NCI-H2227 (cell line): ENCODE measurements at regions not wholly inside any gene's neighbourhood (a gene's known extent, or its start where the extent isn't known, plus 50 kb on each side); places are given as distances from the start of the nearest gene placed in this dataset.
"Not testable (repeated sequence)": the region's sequence is repeated elsewhere in the genome, so short reads cannot be mapped to it uniquely, and the experiment has no call there.

Experiments
- DNase-seq: peaks from one replicate; lab custom pipeline; 2025; ENCODE audit not compliant: unreplicated experiment; lab: John Stamatoyannopoulos, UW

GRCh38 chr5:25570067-25570583 lies 925.3 kb upstream of the CDH10 start:
- DNase-seq: peak; percentile 65

- peak; percentile 75 for DNase-seq
Measured at GRCh38 chr5:25568989-25569625, 924.3 kb upstream of the CDH10 start.

- no peak for DNase-seq
Measured at GRCh38 chr5:25568294-25568693, 923.5 kb upstream of the CDH10 start.

- DNase-seq: no peak
Measured at GRCh38 chr5:25567881-25568280, 923.1 kb upstream of the CDH10 start.

- no peak for DNase-seq
Measured at GRCh38 chr5:25562656-25563055, 917.9 kb upstream of the CDH10 start.

DNA sequence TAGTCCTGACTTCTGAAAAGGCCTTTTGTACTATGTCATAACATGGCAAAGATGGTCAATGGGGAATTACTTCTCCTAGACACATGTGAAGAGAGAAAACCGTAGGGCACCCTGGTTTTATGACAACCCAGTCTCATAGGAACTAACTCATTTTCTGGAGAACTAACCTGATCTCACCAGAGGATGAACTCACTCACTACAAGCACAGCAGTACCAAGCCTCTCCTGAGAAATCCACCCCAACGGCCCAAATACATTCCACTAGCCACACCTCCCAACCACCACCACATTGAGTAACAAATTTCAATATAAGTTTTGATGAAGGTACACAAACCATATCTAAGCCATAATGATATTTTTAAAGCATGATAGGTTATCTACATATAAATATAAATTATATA lies 909.3 kb upstream of the CDH10 start:
- no peak for DNase-seq

GRCh38 chr5:25552871-25553481 lies 908.2 kb upstream of the CDH10 start:
- no peak for DNase-seq

DNA sequence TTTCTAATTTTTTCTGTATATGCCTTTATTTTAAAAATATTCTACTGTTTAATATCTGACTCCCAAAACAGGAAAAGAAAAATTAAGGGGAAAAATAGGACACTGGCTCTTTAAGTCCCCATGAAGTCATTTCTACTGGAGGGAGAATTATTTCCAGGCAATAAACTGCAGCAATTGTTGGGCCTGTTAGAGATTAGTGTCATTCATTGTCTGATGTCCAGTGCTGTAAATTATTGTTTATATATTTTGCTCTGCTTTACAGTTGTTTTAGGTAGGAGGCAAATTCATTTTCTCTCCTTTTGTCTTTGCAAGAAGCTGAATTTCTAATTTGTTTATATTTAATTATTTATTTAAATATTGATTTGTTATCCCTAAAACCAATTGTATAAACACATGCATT lies 906.0 kb upstream of the CDH10 start:
- DNase-seq: no peak

DNA sequence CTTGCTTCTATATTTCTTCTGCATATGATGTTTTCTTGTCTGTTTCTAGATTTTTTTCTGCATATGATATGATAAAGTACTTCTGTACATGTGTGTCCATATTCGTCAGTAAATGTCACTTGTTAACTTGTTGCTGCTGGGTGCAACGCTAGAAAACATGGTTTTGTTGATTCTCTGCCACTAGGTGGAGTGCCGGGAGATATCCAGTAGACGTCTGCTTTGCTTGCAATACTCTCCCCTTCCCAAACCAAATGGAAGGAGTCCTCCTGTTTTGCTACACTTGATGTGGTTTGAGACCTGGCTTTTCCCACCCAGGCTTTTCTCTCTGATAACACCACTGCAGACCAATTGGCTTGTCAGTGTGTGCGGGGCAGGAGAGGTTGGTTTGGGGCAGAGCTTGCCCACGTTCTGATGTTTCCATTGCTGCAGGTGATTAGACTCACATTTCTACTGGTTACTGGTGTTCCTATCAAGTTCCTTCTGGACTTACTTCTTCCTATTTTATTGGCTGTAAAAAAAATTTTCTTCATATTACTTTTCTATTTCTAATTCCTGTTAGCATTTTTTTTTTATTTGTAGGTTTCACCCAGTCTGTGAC lies 900.0 kb upstream of the CDH10 start:
- DNase-seq: peak; percentile 43

DNA sequence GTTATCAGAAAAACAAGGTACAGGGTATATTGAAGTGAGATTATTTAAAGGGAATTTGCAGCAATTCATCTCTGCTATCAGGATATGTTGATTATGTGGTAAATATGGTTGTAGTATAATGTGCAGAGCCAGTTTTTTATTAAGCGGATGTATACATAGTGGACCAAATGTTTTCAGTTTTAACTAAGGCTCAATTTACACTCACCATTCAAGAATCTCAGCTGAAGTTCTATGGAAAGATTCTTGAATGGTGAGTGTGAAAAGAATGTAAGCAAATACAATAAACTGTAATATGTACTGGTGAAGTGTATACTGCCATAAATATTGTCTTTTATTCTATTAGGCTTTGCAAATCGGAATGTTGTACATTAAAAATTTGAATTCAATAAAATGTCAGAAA lies 895.9 kb upstream of the CDH10 start:
- DNase-seq: no peak

- DNase-seq: no peak
Measured at GRCh38 chr5:25539536-25539935, 894.8 kb upstream of the CDH10 start.

- not testable (repeated sequence) for DNase-seq
Measured at GRCh38 chr5:25536461-25536860, 891.7 kb upstream of the CDH10 start.

- DNase-seq: no peak
Measured at GRCh38 chr5:25516141-25516540, 871.4 kb upstream of the CDH10 start.

GRCh38 chr5:25515525-25515924 lies 870.7 kb upstream of the CDH10 start:
- DNase-seq: no peak

GRCh38 chr5:25510692-25511091 lies 865.9 kb upstream of the CDH10 start:
- not testable (repeated sequence) for DNase-seq

GRCh38 chr5:25508011-25508410 lies 863.2 kb upstream of the CDH10 start:
- DNase-seq: not testable (repeated sequence)

GRCh38 chr5:25500635-25501034 lies 855.9 kb upstream of the CDH10 start:
- DNase-seq: no peak

DNA sequence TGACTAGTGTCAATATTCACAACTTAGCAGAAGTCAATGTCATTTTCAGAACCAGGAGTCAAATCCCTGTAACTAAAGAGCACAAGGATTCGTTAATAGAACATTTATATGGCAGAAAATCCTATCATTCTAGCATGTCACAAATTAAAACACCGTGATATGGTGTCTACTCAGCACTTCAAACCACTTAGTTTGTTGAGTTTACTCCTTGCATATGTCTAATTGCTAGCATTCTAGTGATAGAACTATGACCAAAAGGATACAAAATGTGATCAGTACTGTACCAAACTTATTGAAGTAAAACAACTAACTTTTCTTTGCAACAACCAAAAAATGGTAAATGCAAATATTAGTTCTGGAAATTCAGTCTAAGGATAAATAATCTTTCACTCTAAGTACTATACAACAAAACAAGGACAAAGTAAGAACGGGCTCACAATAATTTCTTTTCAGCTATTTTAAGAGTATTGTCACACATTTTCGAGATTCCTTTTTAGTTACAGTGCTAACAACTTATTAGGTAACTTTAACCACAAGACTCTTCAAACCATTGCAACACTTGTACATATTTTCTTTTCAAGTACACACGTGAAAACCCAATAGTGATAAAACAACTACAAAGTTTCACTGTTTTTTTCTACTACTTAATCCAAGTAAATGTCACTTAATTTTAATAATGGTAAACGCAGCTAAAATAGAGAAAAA lies 845.2 kb upstream of the CDH10 start:
- no peak for DNase-seq

DNA sequence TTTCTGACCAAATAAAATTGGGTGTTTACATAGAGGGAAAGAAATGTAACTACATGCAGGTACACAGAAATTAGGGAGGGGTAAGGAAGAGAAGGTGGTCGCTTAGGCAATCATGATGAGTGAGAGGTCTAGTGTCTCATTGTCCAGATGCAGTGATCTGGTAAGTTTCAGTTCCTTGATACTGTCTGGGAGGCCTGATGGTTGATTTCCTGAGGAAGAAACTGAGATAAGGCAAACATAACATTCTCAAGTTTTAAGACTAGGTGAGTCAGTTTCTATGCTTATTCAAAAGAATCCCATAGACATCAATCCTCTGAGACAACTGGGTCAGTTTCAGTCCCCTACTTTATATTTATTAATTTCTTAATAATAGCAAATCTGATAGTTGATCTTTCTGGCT lies 843.3 kb upstream of the CDH10 start:
- no peak for DNase-seq

DNA sequence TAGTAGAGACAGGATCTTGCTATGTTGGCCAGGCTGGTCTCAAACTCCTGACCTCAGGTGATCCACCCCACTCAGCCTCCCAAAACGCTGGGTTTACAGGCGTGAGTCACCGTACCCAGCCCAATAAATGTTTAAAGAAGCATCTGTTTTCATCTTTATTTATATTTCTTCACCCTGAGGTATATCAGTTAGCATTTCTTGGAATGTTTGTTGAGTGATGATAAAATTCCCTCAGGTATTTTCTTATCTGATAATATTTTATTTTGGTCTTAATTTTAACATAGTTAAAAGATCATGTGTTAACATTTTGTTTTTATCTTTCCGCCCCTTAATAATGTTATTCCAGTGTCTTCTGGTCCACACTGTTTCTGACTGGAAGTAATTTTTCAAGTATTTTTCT lies 839.6 kb upstream of the CDH10 start:
- DNase-seq: no peak

- DNase-seq: peak; percentile 2
Measured at GRCh38 chr5:25481463-25481862, 836.7 kb upstream of the CDH10 start.

DNA sequence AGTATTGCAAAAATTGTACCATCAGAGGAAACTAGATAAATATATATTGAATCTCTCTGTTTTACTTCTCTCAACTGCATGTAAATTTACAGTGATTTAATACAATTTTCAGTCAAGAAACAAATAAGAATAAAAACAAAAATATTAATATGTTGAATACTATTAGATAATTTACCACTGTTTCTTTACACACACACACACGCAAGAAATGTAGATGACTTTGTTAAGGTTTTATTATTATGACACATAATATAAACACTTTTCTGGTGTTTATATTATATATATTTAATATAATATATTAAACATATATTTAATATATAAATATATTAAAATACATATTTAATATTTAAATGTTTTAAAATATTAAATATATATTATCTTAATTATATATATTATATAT lies 814.3 kb upstream of the CDH10 start:
- no peak for DNase-seq
